IMR-90 (cell line): ENCODE measurements at regions not wholly inside any gene's neighbourhood (a gene's known extent, or its start where the extent isn't known, plus 50 kb on each side); places are given as distances from the start of the nearest gene placed in this dataset.

ENCODE experiments used
- ATAC-seq: fragments of 200-7000 bp; cut with Tn5 transposase; 2 replicates; pipeline ENCODE4 v1.9.1; 2020; ENCODE audit warnings: low read depth, mild to moderate bottlenecking, moderate library complexity
- BruUV-seq: library from RNA; stranded (reverse); fragments of 400-500 nt; replicated peaks from 2 replicates; lab custom pipeline; 2021; lab: Mats Ljungman, UMichigan
- CTCF ChIA-PET: fragments of 300-600 bp; formaldehyde crosslinking; extraction: SDS; loops from one replicate; lab custom pipeline; 2021; ENCODE audit warnings: antibody characterized with exemption; lab: Yijun Ruan, JAX
- POLR2A ChIA-PET: fragments of 300-600 bp; sonication (Branson Sonifier 250); formaldehyde crosslinking; loops from one replicate; lab custom pipeline; 2022; ENCODE audit warnings: antibody characterized with exemption; ENCODE audit not compliant: unreplicated experiment; lab: Charles Lee
- DNase-seq: peaks from one replicate; pipeline ENCODE4 v3.0.0; 2013
- H2AFZ ChIP-seq: replicated peaks from 2 replicates; pipeline ENCODE3; 2013; ENCODE audit warnings: low read length, mild to moderate bottlenecking; ENCODE audit not compliant: poor library complexity
- H2AK5ac ChIP-seq: 2 replicates; pipeline ENCODE4 v1.6.1; 2013; ENCODE audit warnings: low read depth, low read length, inconsistent platforms
- H2AK9ac ChIP-seq: replicated peaks from 2 replicates; pipeline ENCODE3; 2013; ENCODE audit warnings: mild to moderate bottlenecking, low read depth, low read length, moderate library complexity; ENCODE audit not compliant: poor library complexity
- H2BK120ac ChIP-seq: 2 replicates; pipeline ENCODE4 v1.6.1; 2013; ENCODE audit warnings: low read depth, low read length, inconsistent platforms
- H2BK15ac ChIP-seq: 3 replicates; pipeline ENCODE4 v1.6.1; 2013; ENCODE audit warnings: low read depth, low read length, inconsistent platforms
- H2BK20ac ChIP-seq: 2 replicates; pipeline ENCODE4 v1.6.1; 2013; ENCODE audit warnings: low read depth, mild to moderate bottlenecking, inconsistent platforms, low read length, moderate library complexity
- H2BK5ac ChIP-seq: 2 replicates; pipeline ENCODE4 v1.6.1; 2013; ENCODE audit warnings: mild to moderate bottlenecking, low read depth, low read length, inconsistent platforms; ENCODE audit not compliant: poor library complexity, severe bottlenecking
- H3K14ac ChIP-seq: replicated peaks from 2 replicates; pipeline ENCODE4 v1.6.1; 2013; ENCODE audit warnings: low read depth, low read length, inconsistent platforms
- H3K18ac ChIP-seq: 2 replicates; pipeline ENCODE4 v1.6.1; 2013; ENCODE audit warnings: low read depth, low read length, control low read depth
- H3K23ac ChIP-seq: 2 replicates; pipeline ENCODE4 v1.6.1; 2013; ENCODE audit warnings: low read depth, low read length, inconsistent platforms
- H3K27ac ChIP-seq: 2 replicates; pipeline ENCODE4 v1.5.1; 2013; ENCODE audit warnings: mild to moderate bottlenecking, control low read depth, low read length; ENCODE audit not compliant: insufficient read depth
- H3K27me3 ChIP-seq: 2 replicates; pipeline ENCODE4 v1.6.1; 2013; ENCODE audit warnings: low read length; ENCODE audit not compliant: control insufficient read depth, insufficient read depth
- H3K36me3 ChIP-seq: 2 replicates; pipeline ENCODE4 v1.6.1; 2013; ENCODE audit warnings: low read length, mixed read lengths; ENCODE audit not compliant: control insufficient read depth, insufficient read depth
- H3K4ac ChIP-seq: 2 replicates; pipeline ENCODE4 v1.6.1; 2013; ENCODE audit warnings: low read depth, low read length, inconsistent platforms
- H3K4me1 ChIP-seq: 2 replicates; pipeline ENCODE4 v1.6.1; 2013; ENCODE audit warnings: low read length, mixed read lengths; ENCODE audit not compliant: control insufficient read depth, insufficient read depth
- H3K4me2 ChIP-seq: 2 replicates; pipeline ENCODE4 v1.6.1; 2013; ENCODE audit warnings: low read depth, mild to moderate bottlenecking, control low read depth, low read length, moderate library complexity
- H3K4me3 ChIP-seq: 2 replicates; pipeline ENCODE4 v1.5.1; 2013; ENCODE audit warnings: low read depth, mild to moderate bottlenecking, control low read depth, low read length, moderate library complexity; ENCODE audit not compliant: insufficient read depth
- H3K56ac ChIP-seq: 2 replicates; pipeline ENCODE4 v1.6.1; 2013; ENCODE audit warnings: low read length, inconsistent platforms; ENCODE audit not compliant: insufficient read depth; ENCODE audit errors: extremely low read depth
- H3K79me1 ChIP-seq, 2 experiments: 2 replicates each; pipeline ENCODE4 v1.6.1; 2013; ENCODE audit warnings: low read length in 2 of 2, inconsistent platforms in 1 of 2, low read depth in 1 of 2
- H3K9ac ChIP-seq: 2 replicates; pipeline ENCODE4 v1.6.1; 2013; ENCODE audit warnings: low read depth, low read length, control low read depth
- H3K9me1 ChIP-seq: 2 replicates; pipeline ENCODE4 v1.6.1; 2013; ENCODE audit warnings: low read length, inconsistent platforms; ENCODE audit not compliant: insufficient read depth
- H3K9me3 ChIP-seq: 2 replicates; pipeline ENCODE4 v1.6.1; 2013; ENCODE audit warnings: low read length; ENCODE audit not compliant: control insufficient read depth, insufficient read depth
- H4K20me1 ChIP-seq: 2 replicates; pipeline ENCODE4 v1.6.1; 2013; ENCODE audit warnings: low read length, inconsistent platforms; ENCODE audit not compliant: insufficient read depth
- H4K5ac ChIP-seq: 2 replicates; pipeline ENCODE4 v1.6.1; 2013; ENCODE audit warnings: mild to moderate bottlenecking, low read depth, low read length, control low read depth
- H4K8ac ChIP-seq, 2 experiments: 2 replicates each; pipeline ENCODE4 v1.6.1; 2013; ENCODE audit warnings: low read depth in 2 of 2, low read length in 2 of 2, control low read depth in 1 of 2, inconsistent platforms in 1 of 2
- H4K91ac ChIP-seq: 2 replicates; pipeline ENCODE4 v1.6.1; 2013; ENCODE audit warnings: low read depth, low read length, inconsistent platforms; ENCODE audit not compliant: insufficient read depth
- FOS ChIP-seq: fragments of 150-350 bp; IDR thresholded peaks from 2 replicates; pipeline ENCODE4 v1.6.1; 2016; ENCODE audit warnings: low read depth, low read length
- MAFK ChIP-seq: IDR thresholded peaks from 2 replicates; pipeline ENCODE4 v1.6.1; 2012; ENCODE audit warnings: low read depth, low read length, improper control_type of control experiment
- WGBS, 2 experiments: methylation state at CpG; one replicate each; pipeline versions ENCODE4 v1.1.5 to v1.1.7; 2013; ENCODE audit warnings: missing lambda C conversion rate in 2 of 2; ENCODE audit not compliant: insufficient read length in 1 of 2; ENCODE audit errors: extremely low coverage in 2 of 2; 5-methylcytosine and 5-hydroxymethylcytosine counted together
- dilution Hi-C: fragments of 300-500 bp; cut with HindIII; formaldehyde crosslinking; loops from one replicate; pipeline ENCODE4 v1.14.3; 2018; ENCODE audit warnings: low sequenced_read_pairs; ENCODE audit not compliant: unreplicated experiment
- in situ Hi-C: fragments of 300-500 bp; cut with MboI; formaldehyde crosslinking; loops from 3 replicates; pipeline ENCODE4 v1.14.3; 2019; ENCODE audit warnings: low sequenced_read_pairs, inconsistent platforms, mixed read lengths
- intact Hi-C: fragments of 100-400 bp; cut with micrococcal nuclease; formaldehyde crosslinking; loops from 2 replicates; pipeline ENCODE4 v1.10.0; 2022

DNA sequence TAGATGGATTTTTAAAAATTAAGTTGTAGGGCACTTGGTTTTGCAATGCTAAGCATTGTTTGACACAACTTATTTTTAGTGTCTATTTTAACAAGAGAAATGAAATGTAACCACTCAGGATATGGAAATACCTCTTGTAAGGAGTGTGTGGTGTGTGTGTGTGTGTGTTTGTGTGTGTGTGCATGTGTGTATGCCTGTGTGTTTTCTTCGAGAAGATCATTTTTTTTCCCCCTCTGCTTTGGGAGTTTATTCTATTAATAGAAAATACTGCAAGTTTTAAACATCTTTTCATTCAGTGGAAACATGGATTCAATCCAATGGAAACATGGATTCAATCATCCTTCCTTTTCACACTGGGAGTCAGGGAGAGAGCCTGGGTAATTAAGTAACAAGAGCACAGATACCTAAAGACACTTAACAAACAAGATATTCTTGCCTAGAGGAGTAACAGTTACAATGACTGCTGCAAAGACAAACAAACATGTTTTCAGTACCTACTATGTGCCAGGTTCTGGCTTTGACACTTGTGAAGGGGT is 567.2 kb upstream of the TBL1XR1 start:
- Histone ChIP-seq H3K4me3 (no peak overlapping the region), H3K56ac (no peak overlapping the region), H3K18ac (peak overlapping the region; percentile 18; the same call in 1 of the 2 replicates), H3K36me3 (no peaks in the 10 kb centered on the region), H4K8ac (peak overlapping the region in 1 of 2 experiments; percentile 35; a peak in 2 of 4 replicates), H3K9me1 (no peaks in the 10 kb centered on the region; the same call in 1 of the 2 replicates), H3K4me2 (no peak overlapping the region), H3K23ac (no peak overlapping the region), H2BK120ac (peak overlapping the region; percentile 58; the same call in 1 of the 2 replicates), H2AK5ac (no peak overlapping the region), H4K5ac (no peak overlapping the region), H3K79me1 (no peaks in the 10 kb centered on the region), H3K9me3 (peaks cover 6% of the 10 kb centered on the region; the same call in 1 of the 2 replicates), H2AFZ (no peak overlapping the region), H3K4me1 (no peaks in the 10 kb centered on the region), H3K14ac (peak overlapping the region; percentile 48; the same call in 1 of the 2 replicates), H2BK20ac (peak overlapping the region; percentile 57; the same call in 1 of the 2 replicates), H3K27ac (no peak overlapping the region), H2BK5ac (no peak overlapping the region), H4K91ac (no peak overlapping the region), H3K9ac (no peak overlapping the region), H2BK15ac (peak overlapping the region; percentile 85; the same call in 2 of the 3 replicates), H3K27me3 (no peaks in the 10 kb centered on the region), H2AK9ac (no peak overlapping the region), H3K4ac (peak overlapping the region; percentile 15; the same call in 1 of the 2 replicates), H4K20me1 (no peaks in the 10 kb centered on the region)
- intact Hi-C loops = no loop called here
- DNase-seq (peak; percentile 41), ATAC-seq (no peak)
- peak; percentile 9; the same call in 1 of the 2 replicates for TF ChIP-seq MAFK
- TF ChIP-seq FOS = no peak
- dilution Hi-C loops = no loop called here
- BruUV-seq = no TSS peak
- in situ Hi-C loops = no loop called here
- CTCF ChIA-PET = no interaction called here
- POLR2A ChIA-PET = no interaction called here
- no CpG with 5 or more reads among the region's 1 CpG for WGBS, 2 experiments
